Activated CD4-positive, alpha-beta T cell treated with anti-CD3 and anti-CD28 coated beads, Interleukin-2, amount 50 U/mL, for 1 hour (primary cell): ENCODE measurements at regions not wholly inside any gene's neighbourhood (a gene's known extent, or its start where the extent isn't known, plus 50 kb on each side); places are given as distances from the start of the nearest gene placed in this dataset.

ENCODE experiments used
- DNase-seq: peaks from one replicate; pipeline ENCODE4 v3.0.0-alpha.2; 2020

DNA sequence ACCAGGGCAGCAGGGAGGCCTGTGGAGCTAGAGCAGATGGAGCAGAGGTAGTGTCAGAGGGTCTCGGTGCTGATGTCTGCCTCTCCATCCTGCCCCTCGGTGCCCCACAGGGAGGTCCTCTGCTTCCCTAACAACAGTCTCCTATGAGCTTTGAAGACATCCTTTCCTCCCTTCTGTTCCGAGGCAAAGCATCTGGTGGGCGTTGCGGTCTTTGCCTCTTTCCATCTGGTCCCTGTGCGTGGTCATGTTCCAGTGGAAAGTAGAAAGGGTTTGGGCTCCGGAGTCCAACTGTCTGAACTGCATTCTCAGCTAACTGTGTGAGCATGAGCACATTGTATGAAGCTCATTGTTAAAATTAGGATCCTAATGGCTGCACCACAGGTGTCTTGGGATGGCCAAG lies 370.6 kb downstream of the AACS start:
- no peak for DNase-seq

GRCh38 chr12:125436686-125437085 lies 371.5 kb downstream of the AACS start:
- no peak for DNase-seq

DNA sequence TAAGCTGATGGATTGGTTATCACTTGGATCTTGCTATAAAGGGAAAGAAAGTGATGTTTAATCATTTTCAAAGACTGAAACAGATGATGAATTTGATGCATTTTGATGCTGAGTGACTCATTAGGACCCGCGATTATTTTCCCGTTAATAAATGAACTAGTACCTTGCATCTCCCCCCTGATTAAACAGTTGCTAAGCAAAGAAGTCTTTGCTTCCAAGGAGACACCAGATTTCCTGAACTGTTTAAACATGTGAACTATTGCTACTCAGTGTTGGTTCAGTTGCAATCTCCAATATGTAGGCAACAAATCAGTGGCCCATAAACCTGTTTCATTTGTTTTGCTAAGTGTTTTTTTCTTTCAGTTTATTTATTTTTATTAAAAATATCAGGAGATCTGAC lies 375.2 kb downstream of the AACS start:
- DNase-seq: no peak

- DNase-seq: no peak
These were observed 378.1 kb downstream of the AACS start for GRCh38 chr12:125443341-125443740.

GRCh38 chr12:125451408-125451807 lies 386.2 kb downstream of the AACS start:
- DNase-seq: no peak

DNA sequence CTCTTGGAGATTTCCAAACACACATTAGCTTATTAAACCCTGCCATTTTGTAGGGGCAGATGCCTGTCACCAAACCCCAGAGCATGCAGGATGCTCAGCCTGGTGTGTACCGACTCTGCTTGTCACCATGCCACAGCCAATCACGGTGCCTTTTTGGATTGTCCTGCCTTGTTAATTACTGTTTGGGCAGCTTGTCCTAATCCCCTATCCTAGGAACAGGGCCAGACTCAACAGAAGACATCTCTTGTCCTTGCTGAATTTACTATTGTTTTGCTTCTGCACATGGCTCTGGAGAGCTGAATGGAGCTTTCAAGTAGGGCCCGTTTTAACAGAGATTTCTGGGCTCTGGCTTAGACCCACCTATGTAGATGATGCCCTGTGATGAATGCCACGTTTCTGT lies 388.5 kb downstream of the AACS start:
- DNase-seq: no peak

DNA sequence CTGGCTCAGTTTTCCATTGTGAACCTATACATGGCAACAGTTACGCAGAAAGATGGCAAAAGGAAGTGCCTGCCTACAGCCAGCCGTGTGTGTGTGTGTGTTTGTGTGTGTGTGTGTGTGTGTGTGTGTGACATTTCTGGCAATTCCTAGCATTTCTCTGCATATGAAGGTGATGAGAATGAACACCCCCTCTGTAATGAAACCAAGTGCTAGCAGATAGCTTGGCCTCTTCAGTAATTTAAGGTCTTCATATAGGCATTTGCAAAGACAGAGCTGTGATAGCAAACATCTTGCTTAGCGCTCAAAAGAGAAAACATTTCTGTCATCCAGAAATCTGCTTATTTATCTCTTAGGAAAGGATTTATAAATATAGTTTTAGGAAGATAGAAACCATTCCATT lies 389.1 kb downstream of the AACS start:
- no peak for DNase-seq

GRCh38 chr12:125454786-125455480 lies 389.7 kb downstream of the AACS start:
- DNase-seq: no peak

DNA sequence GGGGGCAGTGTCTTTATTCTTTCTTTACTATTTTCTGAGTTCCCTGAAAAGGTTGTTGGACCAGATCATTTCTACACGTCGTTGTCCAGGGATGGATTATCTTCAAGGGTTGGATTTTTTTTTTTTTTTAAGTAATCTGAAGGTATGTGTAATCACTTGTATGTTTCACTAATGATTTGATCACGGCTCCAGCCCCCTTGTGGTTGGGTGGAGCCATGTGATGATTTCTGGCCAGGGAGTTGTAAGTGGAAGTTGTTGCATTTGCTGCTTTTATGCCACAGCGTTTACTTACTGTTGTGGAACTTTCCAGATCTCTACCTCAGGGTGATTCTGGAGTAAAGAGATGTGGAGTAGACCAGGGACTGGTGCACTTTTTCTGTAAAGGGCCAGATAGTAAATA lies 390.3 kb downstream of the AACS start:
- no peak for DNase-seq

DNA sequence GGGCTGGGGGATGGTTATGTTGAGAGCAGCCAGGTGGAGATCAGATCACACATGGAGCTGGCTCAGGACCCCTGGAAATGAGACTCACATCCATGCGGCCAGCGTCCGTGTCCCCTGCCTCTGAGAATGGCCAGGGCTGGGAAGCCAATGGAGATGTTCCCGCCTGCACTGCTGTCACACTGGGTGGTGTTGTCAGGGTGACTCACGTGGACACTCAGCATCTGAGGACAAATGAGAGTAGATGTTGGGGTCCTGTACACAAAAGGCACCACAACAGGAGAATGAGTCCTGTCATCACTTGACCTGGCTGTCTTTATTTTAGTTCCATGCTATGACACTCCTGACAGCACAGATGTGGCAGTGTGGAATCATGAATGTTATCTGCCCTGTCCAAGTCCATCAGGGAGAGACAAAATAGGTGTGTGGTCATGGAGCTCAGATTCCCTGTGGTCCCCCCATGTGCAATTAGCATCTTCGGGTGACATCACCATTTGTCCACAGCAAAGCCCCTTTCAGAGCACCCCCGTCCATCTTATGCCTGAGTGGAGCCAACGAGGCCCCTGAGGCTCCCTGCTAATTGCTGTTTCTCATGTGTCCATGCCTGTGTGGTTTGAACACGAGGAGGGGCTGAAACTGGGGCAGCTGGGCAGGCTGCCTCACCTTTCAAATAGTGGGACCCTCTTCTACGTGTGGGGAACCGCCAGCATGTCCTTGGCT lies 393.5 kb downstream of the AACS start:
- no peak for DNase-seq

DNA sequence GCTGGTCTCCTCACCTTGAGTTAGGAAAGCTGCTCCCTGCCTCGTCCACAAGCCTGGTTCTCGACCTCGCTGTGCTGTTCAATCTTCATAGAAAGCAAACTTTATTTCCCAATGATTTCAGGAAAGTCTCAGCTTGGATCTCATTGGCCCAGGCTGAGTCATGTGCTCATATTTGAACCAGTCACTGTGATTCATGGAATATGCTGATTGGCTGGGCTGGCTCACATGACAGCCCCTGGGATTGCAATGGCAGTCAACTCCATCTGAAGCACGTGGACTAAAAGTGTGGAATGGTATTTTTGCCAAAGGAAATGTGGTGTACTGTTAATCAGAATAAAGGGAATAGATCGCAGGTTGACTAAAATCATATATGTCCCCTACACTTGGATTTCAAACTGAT lies 396.6 kb downstream of the AACS start:
- no peak for DNase-seq

DNA sequence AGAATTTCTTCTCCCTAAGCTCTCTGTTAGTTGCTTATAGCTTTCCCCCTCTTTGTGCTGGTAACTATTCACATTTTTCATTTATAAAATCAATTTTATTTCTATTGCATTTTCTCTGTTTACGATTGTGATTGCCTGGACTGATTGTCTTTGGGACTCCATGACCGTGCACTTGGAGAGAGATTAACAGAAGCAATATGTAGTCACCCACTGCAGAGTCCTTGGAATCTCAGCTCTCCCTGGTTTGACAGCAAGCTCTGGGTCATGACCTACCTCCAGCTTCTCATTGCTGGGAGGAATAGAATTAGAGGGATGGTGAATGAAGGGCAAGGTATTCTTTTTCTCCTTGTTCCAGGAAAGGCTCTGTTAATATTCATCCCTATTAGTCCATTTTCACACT lies 398.2 kb downstream of the AACS start:
- no peak for DNase-seq

GRCh38 chr12:125467363-125467762 lies 402.1 kb downstream of the AACS start:
- no peak for DNase-seq

DNA sequence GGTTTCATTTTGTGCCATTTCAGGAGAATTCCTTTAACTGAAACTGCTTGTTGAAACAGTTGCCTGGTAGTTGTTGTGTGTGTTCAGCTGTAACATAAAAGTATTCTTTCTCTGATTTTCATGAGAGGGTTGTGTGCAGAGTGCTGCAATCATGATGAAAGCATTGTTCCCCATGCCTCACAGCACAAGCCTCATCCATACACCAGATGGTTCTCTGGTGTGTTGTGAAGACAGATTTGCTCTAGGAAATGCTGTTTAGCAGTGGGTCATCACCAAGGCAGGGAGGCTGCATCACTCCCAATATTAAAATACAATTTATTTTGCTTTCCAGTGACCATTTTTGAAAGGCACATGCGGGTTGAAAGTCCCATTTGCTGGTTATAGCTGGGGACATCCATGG lies 404.4 kb downstream of the AACS start:
- no peak for DNase-seq

DNA sequence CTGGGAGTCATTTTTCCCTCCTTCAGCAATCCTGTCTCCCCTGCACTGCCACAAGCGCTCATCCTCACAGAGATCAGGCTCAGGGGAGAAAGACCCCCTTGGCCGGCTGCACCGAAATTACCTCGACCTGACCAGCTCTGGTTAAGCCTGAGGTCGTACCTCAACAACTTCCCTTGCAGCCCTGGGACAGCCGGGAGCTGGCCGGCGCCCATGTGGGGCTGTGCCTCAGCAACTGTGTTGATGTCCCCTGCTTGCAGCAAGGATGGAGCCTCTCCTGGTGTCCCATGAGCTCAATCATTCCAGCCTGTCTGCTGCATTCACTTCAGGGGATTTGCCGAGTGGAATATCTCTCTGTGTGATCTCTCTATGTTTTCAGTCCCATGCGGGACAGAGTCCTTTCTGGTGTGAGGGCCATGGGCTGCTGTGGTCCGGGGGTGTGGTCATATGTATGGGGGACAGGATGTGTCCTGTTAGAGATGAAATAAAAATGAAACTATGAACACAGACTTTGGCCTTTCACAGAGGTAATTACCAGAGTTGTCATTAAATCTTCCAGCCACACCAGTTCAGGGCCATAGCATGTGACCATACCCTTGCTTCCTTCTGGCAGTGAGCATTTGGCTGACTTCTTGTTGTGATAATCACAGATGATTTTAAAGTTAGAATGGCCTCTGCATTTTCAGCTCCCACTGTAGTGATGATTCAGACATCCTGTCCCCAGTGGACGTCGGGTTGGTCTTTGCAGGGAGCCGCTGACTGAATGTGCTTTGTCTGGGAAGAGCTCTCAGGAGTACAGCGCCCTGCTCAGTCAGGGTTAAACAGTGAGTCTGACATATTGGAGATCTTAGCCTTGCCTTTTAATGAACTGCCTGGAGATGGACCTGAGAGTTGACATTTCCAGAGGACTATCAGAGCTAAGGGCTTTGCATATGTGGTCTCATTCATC lies 405.9 kb downstream of the AACS start:
- no peak for DNase-seq

- DNase-seq: no peak
These were observed 408.3 kb downstream of the AACS start for GRCh38 chr12:125473501-125473900.

DNA sequence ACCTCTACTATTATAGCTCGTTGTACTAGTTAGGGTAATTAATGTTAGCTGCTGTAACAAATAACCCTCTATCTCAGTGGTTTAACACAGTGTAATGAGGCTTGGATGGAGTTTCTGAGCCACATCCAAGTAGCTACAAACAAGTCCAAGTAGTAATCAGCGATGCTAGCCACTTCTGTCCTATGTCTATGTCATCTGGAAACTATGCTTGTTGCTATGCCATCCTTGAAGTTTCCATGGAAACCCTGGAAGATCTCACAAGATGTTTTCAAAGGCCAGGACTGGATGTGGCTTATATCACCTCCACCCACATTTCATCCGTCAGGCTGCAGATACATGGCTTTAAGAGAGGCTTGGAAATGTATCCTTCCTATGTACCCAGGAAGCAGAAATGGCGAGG lies 422.1 kb downstream of the AACS start:
- DNase-seq: no peak

GRCh38 chr12:125491553-125491952 lies 426.3 kb downstream of the AACS start:
- DNase-seq: no peak

DNA sequence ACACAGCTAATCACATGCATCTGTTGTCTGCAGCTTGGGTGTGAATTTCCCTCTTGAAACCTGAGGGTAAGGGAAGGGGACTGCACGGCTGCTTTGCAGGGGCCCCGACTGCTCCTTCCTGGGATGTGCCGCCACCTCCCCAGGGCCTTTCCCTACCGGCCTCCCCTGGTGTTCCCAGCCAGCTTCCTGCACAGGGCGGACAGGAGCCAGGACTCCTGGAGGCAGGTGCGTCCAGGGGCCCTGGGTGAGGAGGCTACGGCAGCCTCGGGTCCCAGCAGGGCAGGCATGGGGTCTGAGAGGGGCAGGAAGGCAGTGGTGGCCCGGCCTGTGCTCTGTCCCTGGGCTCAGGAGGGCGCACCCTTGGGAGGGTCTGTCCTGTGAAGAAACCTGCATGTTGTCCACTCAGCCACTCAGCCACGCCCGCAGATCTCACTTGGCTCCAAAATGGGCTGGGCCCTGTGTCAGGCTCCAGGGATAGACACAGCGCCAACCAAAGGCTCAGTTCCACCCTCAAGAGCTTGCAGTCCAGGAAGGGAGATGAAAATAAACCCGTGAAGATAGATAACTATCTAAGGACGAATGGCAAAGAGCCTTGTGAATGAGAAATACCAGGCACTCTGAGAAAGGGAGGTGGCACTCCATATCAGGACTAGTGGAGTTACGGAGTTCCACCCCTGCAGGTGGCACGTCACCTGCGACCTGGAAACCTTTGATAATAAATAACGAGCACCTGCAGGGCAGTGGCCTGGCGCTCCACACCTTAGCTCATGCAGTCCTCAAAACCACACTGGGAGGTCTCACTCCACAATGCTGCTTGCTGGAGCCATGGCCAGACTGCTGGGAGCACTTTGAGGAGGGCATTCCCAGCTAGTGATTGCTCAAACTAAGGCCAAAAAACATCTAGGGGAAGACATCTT lies 427.4 kb downstream of the AACS start:
- no peak for DNase-seq

- no peak for DNase-seq
These were observed 428.6 kb downstream of the AACS start for GRCh38 chr12:125493704-125494308.

- DNase-seq: no peak
These were observed 437.9 kb downstream of the AACS start for GRCh38 chr12:125503128-125503527.

DNA sequence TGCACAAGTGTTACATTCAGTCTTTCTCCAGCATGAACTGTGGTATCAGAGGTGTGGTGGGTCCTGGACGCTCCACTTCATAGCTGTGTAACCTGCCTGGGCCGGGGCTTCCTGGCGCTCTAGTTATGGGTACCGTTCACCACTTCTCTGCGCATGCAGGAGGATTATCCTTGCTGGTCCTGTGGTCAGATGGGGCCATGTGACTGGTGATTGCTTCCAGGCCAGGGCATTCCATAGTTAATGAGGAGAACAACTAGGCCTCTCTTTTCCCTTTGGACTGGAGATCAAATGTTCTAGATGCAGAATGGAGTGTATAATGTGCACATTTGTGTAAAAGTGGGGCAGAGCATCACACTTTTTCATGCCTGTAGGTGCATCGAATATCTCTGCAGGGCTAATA lies 444.0 kb downstream of the AACS start:
- DNase-seq: no peak
